ENCODE measurements at regions not wholly inside any gene's neighbourhood (a gene's known extent, or its start where the extent isn't known, plus 50 kb on each side); places are given as distances from the start of the nearest gene placed in this dataset.

DNA sequence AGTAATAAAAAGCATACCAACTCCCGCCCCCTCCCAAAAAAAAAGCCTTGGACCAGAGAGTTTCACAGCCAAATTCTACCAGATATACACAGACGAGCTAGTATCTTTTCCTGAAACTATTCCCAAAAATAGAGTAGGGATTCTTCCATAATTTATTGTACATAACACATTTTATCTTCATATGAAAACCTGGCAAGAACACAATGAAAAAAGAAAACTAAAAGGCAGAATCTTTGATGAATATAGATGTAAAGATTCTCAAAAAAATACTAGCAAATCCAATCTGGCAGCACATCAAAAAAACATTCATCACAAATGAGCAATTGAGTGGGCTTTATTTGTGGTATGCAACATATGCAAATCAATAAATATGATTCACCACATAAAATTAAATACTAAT lies 798.8 kb downstream of the CDH18 start:
- TF ChIP-seq, protein P1, sequence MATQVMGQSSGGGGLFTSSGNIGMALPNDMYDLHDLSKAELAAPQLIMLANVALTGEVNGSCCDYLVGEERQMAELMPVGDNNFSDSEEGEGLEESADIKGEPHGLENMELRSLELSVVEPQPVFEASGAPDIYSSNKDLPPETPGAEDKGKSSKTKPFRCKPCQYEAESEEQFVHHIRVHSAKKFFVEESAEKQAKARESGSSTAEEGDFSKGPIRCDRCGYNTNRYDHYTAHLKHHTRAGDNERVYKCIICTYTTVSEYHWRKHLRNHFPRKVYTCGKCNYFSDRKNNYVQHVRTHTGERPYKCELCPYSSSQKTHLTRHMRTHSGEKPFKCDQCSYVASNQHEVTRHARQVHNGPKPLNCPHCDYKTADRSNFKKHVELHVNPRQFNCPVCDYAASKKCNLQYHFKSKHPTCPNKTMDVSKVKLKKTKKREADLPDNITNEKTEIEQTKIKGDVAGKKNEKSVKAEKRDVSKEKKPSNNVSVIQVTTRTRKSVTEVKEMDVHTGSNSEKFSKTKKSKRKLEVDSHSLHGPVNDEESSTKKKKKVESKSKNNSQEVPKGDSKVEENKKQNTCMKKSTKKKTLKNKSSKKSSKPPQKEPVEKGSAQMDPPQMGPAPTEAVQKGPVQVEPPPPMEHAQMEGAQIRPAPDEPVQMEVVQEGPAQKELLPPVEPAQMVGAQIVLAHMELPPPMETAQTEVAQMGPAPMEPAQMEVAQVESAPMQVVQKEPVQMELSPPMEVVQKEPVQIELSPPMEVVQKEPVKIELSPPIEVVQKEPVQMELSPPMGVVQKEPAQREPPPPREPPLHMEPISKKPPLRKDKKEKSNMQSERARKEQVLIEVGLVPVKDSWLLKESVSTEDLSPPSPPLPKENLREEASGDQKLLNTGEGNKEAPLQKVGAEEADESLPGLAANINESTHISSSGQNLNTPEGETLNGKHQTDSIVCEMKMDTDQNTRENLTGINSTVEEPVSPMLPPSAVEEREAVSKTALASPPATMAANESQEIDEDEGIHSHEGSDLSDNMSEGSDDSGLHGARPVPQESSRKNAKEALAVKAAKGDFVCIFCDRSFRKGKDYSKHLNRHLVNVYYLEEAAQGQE (IDR thresholded peaks at IDR 0.05; ENCODE audit: insufficient read depth in 1 of 2, low read depth in 2 of 2, low read length in 1 of 2) = no peak
- TF ChIP-seq, protein P2, sequence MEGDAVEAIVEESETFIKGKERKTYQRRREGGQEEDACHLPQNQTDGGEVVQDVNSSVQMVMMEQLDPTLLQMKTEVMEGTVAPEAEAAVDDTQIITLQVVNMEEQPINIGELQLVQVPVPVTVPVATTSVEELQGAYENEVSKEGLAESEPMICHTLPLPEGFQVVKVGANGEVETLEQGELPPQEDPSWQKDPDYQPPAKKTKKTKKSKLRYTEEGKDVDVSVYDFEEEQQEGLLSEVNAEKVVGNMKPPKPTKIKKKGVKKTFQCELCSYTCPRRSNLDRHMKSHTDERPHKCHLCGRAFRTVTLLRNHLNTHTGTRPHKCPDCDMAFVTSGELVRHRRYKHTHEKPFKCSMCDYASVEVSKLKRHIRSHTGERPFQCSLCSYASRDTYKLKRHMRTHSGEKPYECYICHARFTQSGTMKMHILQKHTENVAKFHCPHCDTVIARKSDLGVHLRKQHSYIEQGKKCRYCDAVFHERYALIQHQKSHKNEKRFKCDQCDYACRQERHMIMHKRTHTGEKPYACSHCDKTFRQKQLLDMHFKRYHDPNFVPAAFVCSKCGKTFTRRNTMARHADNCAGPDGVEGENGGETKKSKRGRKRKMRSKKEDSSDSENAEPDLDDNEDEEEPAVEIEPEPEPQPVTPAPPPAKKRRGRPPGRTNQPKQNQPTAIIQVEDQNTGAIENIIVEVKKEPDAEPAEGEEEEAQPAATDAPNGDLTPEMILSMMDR (IDR thresholded peaks at IDR 0.05) = no peak
- TF ChIP-seq POLR2AphosphoS5 (IDR thresholded peaks at IDR 0.05; ENCODE audit: low read depth, low read length) (no peak), TCF7L2 (IDR thresholded peaks at IDR 0.05; ENCODE audit: low read depth, low read length) (no peak)
